SK-N-SH (cell line): ENCODE measurements at regions not wholly inside any gene's neighbourhood (a gene's known extent, or its start where the extent isn't known, plus 50 kb on each side); places are given as distances from the start of the nearest gene placed in this dataset.

Source experiments
- EP300 ChIP-seq, 2 experiments: IDR thresholded peaks; 2 replicates each; pipeline versions ENCODE4 v1.4.0 to v1.6.1; 2012; ENCODE audit warnings: borderline replicate concordance in 1 of 2, low read depth in 1 of 2, low read length in 1 of 2
- FOXJ3 ChIP-seq: sonication (generic); formaldehyde crosslinking; IDR thresholded peaks from 2 replicates; pipeline ENCODE4 v1.5.1; 2020; ENCODE audit warnings: mild to moderate bottlenecking, missing genetic modification reagents
- GATA2 ChIP-seq: sonication (generic); formaldehyde crosslinking; IDR thresholded peaks from 2 replicates; pipeline ENCODE4 v1.5.0; 2020; ENCODE audit warnings: mild to moderate bottlenecking, missing genetic modification reagents
- RCOR1 ChIP-seq: fragments of 150-350 bp; IDR thresholded peaks from 2 replicates; pipeline ENCODE4 v1.6.1; 2017; ENCODE audit warnings: antibody characterized with exemption, low read length
- RFX5 ChIP-seq: IDR thresholded peaks from 2 replicates; pipeline ENCODE4 v1.6.1; 2012; ENCODE audit warnings: mild to moderate bottlenecking, improper control_type of control experiment, low read length
- SIN3A ChIP-seq: IDR thresholded peaks from 2 replicates; pipeline ENCODE4 v1.6.1; 2012; ENCODE audit warnings: low read depth, mild to moderate bottlenecking, low read length, moderate library complexity, borderline replicate concordance
- TAF1 ChIP-seq: IDR thresholded peaks from 2 replicates; pipeline ENCODE4 v1.6.1; 2012; ENCODE audit warnings: low read depth, mild to moderate bottlenecking, low read length, moderate library complexity, borderline replicate concordance
- TF ChIP-seq, protein P1 (sequence below): IDR thresholded peaks from 2 replicates; pipeline ENCODE4 v1.6.1; 2012; ENCODE audit warnings: mild to moderate bottlenecking, low read depth, low read length, moderate library complexity
- TF ChIP-seq, protein P2 (sequence below): fragments of 200-600 bp; sonication (generic); IDR thresholded peaks from 2 replicates; pipeline ENCODE4 v1.6.1; 2017; ENCODE audit warnings: antibody characterized with exemption, mild to moderate bottlenecking, moderate library complexity

DNA sequence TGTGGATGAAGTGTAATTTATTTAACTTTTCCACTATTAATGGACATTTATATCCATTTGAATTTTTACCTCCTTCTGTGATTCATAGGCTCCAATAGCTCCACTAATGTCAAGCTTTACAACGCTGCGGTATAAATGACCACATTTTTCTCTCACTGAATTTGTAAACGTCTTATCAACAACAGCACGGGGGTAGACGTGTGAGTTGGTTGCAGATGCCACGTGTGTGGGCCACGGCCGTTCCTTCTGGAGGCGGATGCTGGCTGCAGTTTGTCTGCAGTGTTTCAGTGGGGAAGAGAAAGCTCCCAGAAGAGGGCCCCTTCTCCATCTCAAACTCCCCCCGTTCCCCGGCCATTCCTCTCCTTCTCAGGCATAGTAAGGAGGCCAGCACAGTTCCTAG, 68.2 kb upstream of the XYLT1 start:
- TF ChIP-seq RCOR1 (no peak), SIN3A (no peak), TAF1 (no peak), RFX5 (no peak), FOXJ3 (no peak), EP300 (IDR thresholded peaks at IDR 0.05; ENCODE audit: borderline replicate concordance in 1 of 2, low read depth in 1 of 2, low read length in 1 of 2) (no peak), GATA2 (no peak)
- TF ChIP-seq, protein P1, sequence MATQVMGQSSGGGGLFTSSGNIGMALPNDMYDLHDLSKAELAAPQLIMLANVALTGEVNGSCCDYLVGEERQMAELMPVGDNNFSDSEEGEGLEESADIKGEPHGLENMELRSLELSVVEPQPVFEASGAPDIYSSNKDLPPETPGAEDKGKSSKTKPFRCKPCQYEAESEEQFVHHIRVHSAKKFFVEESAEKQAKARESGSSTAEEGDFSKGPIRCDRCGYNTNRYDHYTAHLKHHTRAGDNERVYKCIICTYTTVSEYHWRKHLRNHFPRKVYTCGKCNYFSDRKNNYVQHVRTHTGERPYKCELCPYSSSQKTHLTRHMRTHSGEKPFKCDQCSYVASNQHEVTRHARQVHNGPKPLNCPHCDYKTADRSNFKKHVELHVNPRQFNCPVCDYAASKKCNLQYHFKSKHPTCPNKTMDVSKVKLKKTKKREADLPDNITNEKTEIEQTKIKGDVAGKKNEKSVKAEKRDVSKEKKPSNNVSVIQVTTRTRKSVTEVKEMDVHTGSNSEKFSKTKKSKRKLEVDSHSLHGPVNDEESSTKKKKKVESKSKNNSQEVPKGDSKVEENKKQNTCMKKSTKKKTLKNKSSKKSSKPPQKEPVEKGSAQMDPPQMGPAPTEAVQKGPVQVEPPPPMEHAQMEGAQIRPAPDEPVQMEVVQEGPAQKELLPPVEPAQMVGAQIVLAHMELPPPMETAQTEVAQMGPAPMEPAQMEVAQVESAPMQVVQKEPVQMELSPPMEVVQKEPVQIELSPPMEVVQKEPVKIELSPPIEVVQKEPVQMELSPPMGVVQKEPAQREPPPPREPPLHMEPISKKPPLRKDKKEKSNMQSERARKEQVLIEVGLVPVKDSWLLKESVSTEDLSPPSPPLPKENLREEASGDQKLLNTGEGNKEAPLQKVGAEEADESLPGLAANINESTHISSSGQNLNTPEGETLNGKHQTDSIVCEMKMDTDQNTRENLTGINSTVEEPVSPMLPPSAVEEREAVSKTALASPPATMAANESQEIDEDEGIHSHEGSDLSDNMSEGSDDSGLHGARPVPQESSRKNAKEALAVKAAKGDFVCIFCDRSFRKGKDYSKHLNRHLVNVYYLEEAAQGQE: no peak
- TF ChIP-seq, protein P2, sequence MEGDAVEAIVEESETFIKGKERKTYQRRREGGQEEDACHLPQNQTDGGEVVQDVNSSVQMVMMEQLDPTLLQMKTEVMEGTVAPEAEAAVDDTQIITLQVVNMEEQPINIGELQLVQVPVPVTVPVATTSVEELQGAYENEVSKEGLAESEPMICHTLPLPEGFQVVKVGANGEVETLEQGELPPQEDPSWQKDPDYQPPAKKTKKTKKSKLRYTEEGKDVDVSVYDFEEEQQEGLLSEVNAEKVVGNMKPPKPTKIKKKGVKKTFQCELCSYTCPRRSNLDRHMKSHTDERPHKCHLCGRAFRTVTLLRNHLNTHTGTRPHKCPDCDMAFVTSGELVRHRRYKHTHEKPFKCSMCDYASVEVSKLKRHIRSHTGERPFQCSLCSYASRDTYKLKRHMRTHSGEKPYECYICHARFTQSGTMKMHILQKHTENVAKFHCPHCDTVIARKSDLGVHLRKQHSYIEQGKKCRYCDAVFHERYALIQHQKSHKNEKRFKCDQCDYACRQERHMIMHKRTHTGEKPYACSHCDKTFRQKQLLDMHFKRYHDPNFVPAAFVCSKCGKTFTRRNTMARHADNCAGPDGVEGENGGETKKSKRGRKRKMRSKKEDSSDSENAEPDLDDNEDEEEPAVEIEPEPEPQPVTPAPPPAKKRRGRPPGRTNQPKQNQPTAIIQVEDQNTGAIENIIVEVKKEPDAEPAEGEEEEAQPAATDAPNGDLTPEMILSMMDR: no peak
